ENCODE measurements at regions not wholly inside any gene's neighbourhood (a gene's known extent, or its start where the extent isn't known, plus 50 kb on each side); places are given as distances from the start of the nearest gene placed in this dataset.

GRCh38 chr1:114318961-114319360 is 165.3 kb upstream of the SYT6 start:
- FAIRE-seq (no peak), ATAC-seq (no peak), DNase-seq (no peak)
- intact Hi-C loops (cut with DNase I): no loop called here
- no peak overlapping the region for H3K4me3 ChIP-seq
- TF ChIP-seq, protein P1, sequence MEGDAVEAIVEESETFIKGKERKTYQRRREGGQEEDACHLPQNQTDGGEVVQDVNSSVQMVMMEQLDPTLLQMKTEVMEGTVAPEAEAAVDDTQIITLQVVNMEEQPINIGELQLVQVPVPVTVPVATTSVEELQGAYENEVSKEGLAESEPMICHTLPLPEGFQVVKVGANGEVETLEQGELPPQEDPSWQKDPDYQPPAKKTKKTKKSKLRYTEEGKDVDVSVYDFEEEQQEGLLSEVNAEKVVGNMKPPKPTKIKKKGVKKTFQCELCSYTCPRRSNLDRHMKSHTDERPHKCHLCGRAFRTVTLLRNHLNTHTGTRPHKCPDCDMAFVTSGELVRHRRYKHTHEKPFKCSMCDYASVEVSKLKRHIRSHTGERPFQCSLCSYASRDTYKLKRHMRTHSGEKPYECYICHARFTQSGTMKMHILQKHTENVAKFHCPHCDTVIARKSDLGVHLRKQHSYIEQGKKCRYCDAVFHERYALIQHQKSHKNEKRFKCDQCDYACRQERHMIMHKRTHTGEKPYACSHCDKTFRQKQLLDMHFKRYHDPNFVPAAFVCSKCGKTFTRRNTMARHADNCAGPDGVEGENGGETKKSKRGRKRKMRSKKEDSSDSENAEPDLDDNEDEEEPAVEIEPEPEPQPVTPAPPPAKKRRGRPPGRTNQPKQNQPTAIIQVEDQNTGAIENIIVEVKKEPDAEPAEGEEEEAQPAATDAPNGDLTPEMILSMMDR (IDR thresholded peaks at IDR 0.05): no peak
- no peaks in the 10 kb centered on the region for H3K27me3 ChIP-seq
- H3K36me3 ChIP-seq: no peaks in the 10 kb centered on the region
- H3K4me1 ChIP-seq: no peaks in the 10 kb centered on the region
- no peak overlapping the region for H3K27ac ChIP-seq
- no peaks in the 10 kb centered on the region for H3K9me3 ChIP-seq
- 74 to 88% methylated on average over 2 of the region's 2 CpGs for WGBS, 2 donors

DNA sequence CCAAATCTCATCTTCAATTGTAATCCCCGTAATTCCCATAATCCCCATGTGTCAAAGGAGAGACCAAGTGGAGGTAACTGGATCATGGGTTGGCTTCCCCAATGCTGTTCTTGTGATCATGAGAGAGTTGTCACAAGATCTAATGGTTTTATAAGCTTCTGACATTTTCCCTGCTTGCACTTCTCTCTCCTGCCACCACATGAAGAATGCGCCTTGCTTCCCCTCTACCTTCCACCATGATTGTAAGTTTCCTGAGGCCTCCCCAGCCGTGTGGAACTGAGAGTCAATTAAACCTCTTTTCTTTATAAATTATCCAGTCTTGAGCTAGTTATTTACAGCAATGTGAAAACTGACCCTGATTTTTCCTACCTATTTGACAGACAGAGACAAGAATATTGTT is 162.5 kb upstream of the SYT6 start:
- TF ChIP-seq, protein P1 (IDR thresholded peaks at IDR 0.05): no peak
- 80% methylated on average over 3 of the region's 3 CpGs for WGBS, 2 donors
- no peaks in the 10 kb centered on the region for H3K4me1 ChIP-seq
- no peak for DNase-seq
- FAIRE-seq: no peak
- H3K27ac ChIP-seq: no peak overlapping the region
- no peaks in the 10 kb centered on the region for H3K27me3 ChIP-seq
- ATAC-seq: no peak
- intact Hi-C loops (cut with DNase I): no loop called here
- no peaks in the 10 kb centered on the region for H3K36me3 ChIP-seq
- H3K4me3 ChIP-seq: no peak overlapping the region
- no peaks in the 10 kb centered on the region for H3K9me3 ChIP-seq

DNA sequence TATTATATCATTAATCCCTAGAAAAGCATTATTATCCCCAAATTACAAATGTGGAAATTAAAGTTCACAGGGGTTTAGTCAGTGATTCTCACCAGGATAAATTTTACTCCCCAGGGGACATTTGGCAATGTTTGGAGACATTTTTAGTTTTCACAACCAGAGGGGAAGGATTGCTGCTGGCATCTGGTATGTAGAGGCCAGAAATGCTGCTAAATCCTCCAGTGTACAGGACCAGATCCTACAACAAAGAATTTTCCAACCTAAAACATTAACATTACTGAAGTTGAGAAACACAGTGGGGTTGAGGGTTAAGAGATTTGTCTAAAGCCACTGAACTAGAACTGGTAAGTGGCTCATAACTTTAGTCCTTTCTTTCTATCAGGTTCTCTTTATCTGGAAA is 162.0 kb upstream of the SYT6 start:
- no peaks in the 10 kb centered on the region for H3K4me1 ChIP-seq
- FAIRE-seq: no peak
- H3K27ac ChIP-seq: no peak overlapping the region
- no peaks in the 10 kb centered on the region for H3K36me3 ChIP-seq
- intact Hi-C loops (cut with DNase I): no loop called here
- ATAC-seq: no peak
- no peaks in the 10 kb centered on the region for H3K9me3 ChIP-seq
- H3K27me3 ChIP-seq: no peaks in the 10 kb centered on the region
- no peak overlapping the region for H3K4me3 ChIP-seq
- TF ChIP-seq, protein P1 (IDR thresholded peaks at IDR 0.05): no peak
- no peak for DNase-seq

GRCh38 chr1:114314576-114314975 is 160.9 kb upstream of the SYT6 start:
- no peak for ATAC-seq
- Histone ChIP-seq H3K27ac (no peak overlapping the region), H3K4me3 (no peak overlapping the region), H3K4me1 (no peaks in the 10 kb centered on the region), H3K9me3 (no peaks in the 10 kb centered on the region), H3K36me3 (no peaks in the 10 kb centered on the region), H3K27me3 (no peaks in the 10 kb centered on the region)
- intact Hi-C loops (cut with DNase I): no loop called here
- no peak for DNase-seq
- TF ChIP-seq, protein P1 (IDR thresholded peaks at IDR 0.05): no peak
- 66 to 83% methylated on average over 3 of the region's 3 CpGs for WGBS, 2 donors
- no peak for FAIRE-seq

GRCh38 chr1:114314098-114314497 is 160.4 kb upstream of the SYT6 start:
- Histone ChIP-seq H3K4me3 (no peak overlapping the region), H3K4me1 (no peaks in the 10 kb centered on the region), H3K9me3 (no peaks in the 10 kb centered on the region), H3K27ac (no peak overlapping the region), H3K36me3 (no peaks in the 10 kb centered on the region), H3K27me3 (no peaks in the 10 kb centered on the region)
- no peak for DNase-seq
- 53 to 93% methylated on average over 1 of the region's 1 CpG for WGBS, 2 donors
- intact Hi-C loops (cut with DNase I): no loop called here
- ATAC-seq: no peak
- FAIRE-seq: no peak
- TF ChIP-seq, protein P1 (IDR thresholded peaks at IDR 0.05): no peak
